ENCODE measurements at regions not wholly inside any gene's neighbourhood (a gene's known extent, or its start where the extent isn't known, plus 50 kb on each side); places are given as distances from the start of the nearest gene placed in this dataset.
"Not testable (repeated sequence)": the region's sequence is repeated elsewhere in the genome, so short reads cannot be mapped to it uniquely, and the experiment has no call there.

- DNase-seq, result no peak
Observed at GRCh38 chr10:84706875-84707274, 378.5 kb downstream of the CCSER2 start.

- no peak for DNase-seq
Observed at GRCh38 chr10:84715911-84716310, 387.5 kb downstream of the CCSER2 start.

GRCh38 chr10:84718877-84719616 is 390.7 kb downstream of the CCSER2 start:
- no peak for DNase-seq

GRCh38 chr10:84719687-84720086 is 391.3 kb downstream of the CCSER2 start:
- DNase-seq, result no peak

GRCh38 chr10:84727398-84727797 is 399.0 kb downstream of the CCSER2 start:
- DNase-seq, result no peak

- DNase-seq, result not testable (repeated sequence)
Observed at GRCh38 chr10:84739126-84739525, 410.7 kb downstream of the CCSER2 start.

GRCh38 chr10:84739641-84740040 is 411.3 kb downstream of the CCSER2 start:
- no peak for DNase-seq

- DNase-seq, result no peak
Observed at GRCh38 chr10:84743483-84743882, 415.1 kb downstream of the CCSER2 start.

GRCh38 chr10:84755311-84755710 is 426.9 kb downstream of the CCSER2 start:
- no peak for DNase-seq

GRCh38 chr10:84756653-84757052 is 428.3 kb downstream of the CCSER2 start:
- not testable (repeated sequence) for DNase-seq

GRCh38 chr10:84761994-84762614 is 433.7 kb downstream of the CCSER2 start:
- DNase-seq, result not testable (repeated sequence)

- DNase-seq, result no peak
Observed at GRCh38 chr10:84762754-84763394, 434.5 kb downstream of the CCSER2 start.

- DNase-seq, result no peak
Observed at GRCh38 chr10:84763965-84764364, 435.6 kb downstream of the CCSER2 start.

- no peak for DNase-seq
Observed at GRCh38 chr10:84765086-84765485, 436.7 kb downstream of the CCSER2 start.

- no peak for DNase-seq
Observed at GRCh38 chr10:84765656-84766055, 437.3 kb downstream of the CCSER2 start.

- no peak for DNase-seq
Observed at GRCh38 chr10:84766923-84767322, 438.5 kb downstream of the CCSER2 start.

GRCh38 chr10:84768132-84768531 is 439.7 kb downstream of the CCSER2 start:
- DNase-seq, result no peak

- DNase-seq, result no peak
Observed at GRCh38 chr10:84770824-84771223, 442.4 kb downstream of the CCSER2 start.

GRCh38 chr10:84783386-84783785 is 455.0 kb downstream of the CCSER2 start:
- no peak for DNase-seq

- DNase-seq, result no peak
Observed at GRCh38 chr10:84783909-84784308, 455.5 kb downstream of the CCSER2 start.

GRCh38 chr10:84784749-84785148 is 456.4 kb downstream of the CCSER2 start:
- no peak for DNase-seq

- DNase-seq, result no peak
Observed at GRCh38 chr10:84789026-84789425, 460.6 kb downstream of the CCSER2 start.

- no peak for DNase-seq
Observed at GRCh38 chr10:84798312-84798711, 469.9 kb downstream of the CCSER2 start.

GRCh38 chr10:84801156-84801555 is 472.8 kb downstream of the CCSER2 start:
- no peak for DNase-seq

All from NK-92 treated with Interleukin-12 subunit alpha and Interleukin-12 subunit beta, amount 100 ng/mL, for 24 hours (cell line).